Anterior cingulate cortex (tissue), 58 donors: ENCODE measurements at regions not wholly inside any gene's neighbourhood (a gene's known extent, or its start where the extent isn't known, plus 50 kb on each side); places are given as distances from the start of the nearest gene placed in this dataset.
"Not testable (repeated sequence)": the region's sequence is repeated elsewhere in the genome, so short reads cannot be mapped to it uniquely, and the experiment has no call there.

Experiments used
- DNase-seq, 58 donors: peaks; one replicate each; lab custom pipeline; 2025; lab: John Stamatoyannopoulos, UW

GRCh38 chr16:65769055-65769465 is 597.4 kb upstream of the CDH5 start:
- no peak for DNase-seq

DNA sequence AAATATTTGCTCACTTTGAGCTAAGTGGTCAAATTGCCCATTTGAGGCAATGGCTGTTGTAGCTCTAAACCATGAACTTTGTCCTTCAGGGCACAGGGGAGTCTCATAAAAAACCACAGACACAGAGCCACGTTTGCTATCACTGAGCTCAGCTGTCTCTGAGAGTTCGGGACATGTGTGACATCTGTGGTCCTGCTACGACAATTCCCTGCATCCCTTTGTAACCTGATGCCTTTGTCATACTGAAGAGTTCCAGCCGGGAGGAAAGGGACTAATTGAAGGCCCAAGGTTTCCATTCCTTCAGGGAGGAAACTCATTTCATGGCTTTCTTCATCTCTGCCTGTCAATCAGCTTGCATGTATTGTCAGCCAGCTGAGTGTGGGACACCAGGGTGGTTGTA is 599.4 kb upstream of the CDH5 start:
- DNase-seq = no peak

- no peak for DNase-seq
These were observed 602.7 kb upstream of the CDH5 start for GRCh38 chr16:65763640-65764305.

DNA sequence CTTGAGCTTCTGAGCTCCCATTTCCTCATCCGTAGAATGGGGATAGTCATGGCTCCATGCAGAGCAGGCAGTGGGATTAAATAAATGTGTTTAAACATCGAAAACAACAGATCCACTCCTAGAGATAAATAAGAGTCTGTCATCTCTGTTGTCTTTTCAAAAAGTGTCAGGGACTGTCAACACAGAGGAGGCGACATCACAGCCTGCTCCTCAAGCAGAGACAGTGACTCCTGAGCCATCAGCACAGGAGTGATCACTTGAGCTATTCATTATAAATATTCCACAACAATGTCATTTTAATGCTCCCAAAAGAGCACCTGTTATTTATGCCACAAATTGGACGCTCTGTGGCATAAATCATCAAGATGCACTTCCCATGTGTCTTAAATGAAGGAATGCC is 605.6 kb upstream of the CDH5 start:
- no peak for DNase-seq

GRCh38 chr16:65758620-65759019 is 607.9 kb upstream of the CDH5 start:
- DNase-seq = no peak

DNA sequence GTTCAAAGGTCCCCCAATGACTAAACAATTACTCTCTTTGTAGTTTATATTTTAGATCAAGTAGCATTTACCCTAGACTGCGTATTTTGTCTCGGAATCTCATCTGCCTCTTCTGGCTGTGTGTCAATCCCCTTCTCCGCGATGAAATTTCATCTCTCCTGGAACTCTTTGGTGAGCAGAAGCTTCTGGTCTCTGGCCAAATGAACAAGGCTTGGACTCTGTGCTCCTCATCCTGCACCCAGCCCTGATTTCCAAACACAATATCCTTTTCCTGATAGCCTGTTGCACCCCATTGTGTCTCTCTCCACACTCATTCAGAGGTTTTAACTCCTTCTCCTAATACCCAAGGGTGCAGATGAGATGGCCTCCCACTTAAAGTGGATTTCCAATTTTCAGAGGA is 609.4 kb upstream of the CDH5 start:
- no peak for DNase-seq

GRCh38 chr16:65756163-65756562 is 610.3 kb upstream of the CDH5 start:
- no peak for DNase-seq

DNA sequence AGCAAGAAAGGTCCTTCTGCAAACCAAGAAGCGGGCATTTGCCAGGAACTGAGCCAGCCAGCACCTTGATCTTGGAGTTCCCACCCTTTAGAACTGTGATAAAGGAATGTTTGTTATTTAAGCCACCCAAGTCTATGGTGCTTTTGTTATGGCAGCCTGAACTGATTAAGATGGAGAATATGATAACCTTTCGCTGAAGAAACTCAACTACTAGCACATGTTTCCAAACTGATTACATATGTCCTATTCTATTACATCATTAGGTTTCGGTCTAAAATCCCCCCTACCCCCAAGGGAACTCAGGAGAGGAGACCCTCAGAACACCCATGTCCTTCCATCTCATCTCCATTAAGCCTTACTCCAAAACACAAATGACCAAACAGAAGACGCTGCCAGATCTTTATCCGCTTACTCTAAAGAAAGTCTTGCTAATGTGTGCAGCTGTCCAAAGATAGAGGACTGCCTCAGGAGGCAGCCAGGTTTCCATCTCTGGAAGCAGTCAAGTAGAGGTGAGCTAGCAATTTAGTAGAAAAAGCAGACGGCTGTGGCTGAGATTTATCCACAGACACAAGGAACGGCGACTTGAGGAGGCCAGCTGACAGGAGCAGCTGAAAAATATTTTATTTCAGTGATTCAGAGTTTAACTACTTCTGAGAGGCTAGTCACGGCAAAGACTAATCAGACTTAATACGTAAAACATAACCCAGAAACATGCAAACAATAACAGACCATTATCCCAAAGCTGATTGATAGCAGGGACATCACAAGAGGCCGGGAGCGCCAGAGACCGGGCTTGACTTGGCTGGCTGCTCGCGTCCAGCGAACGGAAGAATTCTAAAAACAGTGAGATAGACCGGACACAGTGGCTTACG is 611.4 kb upstream of the CDH5 start:
- DNase-seq = no peak

GRCh38 chr16:65752522-65752844 is 614.0 kb upstream of the CDH5 start:
- DNase-seq = no peak

- no peak for DNase-seq
These were observed 614.6 kb upstream of the CDH5 start for GRCh38 chr16:65751622-65752521.

GRCh38 chr16:65749506-65749905 is 617.0 kb upstream of the CDH5 start:
- DNase-seq = no peak

GRCh38 chr16:65746941-65747340 is 619.5 kb upstream of the CDH5 start:
- no peak for DNase-seq

DNA sequence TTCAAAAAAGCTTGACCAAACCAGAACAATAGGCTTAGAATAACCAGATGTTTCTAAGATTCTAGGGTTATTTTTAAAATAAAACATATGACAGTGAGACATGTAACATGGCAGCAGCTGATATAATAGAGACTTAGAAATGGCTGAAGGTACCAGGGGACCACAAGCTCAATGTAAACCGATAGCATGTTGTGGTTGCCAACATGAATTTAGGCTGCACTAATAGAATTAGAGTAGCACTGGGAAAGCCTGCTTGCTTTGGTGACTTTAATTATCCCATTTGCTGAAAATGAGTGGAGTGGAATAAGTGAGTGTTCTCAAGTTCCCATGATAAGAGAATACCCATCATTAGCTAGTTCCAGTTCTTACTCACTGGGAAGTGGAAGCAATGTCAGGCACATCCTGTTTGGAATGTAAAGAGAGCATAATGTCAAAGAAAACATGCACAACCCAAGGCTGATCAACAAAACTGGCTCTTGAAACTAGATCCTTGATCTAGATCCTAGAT is 621.2 kb upstream of the CDH5 start:
- no peak for DNase-seq

- DNase-seq = no peak
These were observed 622.1 kb upstream of the CDH5 start for GRCh38 chr16:65744401-65744800.

DNA sequence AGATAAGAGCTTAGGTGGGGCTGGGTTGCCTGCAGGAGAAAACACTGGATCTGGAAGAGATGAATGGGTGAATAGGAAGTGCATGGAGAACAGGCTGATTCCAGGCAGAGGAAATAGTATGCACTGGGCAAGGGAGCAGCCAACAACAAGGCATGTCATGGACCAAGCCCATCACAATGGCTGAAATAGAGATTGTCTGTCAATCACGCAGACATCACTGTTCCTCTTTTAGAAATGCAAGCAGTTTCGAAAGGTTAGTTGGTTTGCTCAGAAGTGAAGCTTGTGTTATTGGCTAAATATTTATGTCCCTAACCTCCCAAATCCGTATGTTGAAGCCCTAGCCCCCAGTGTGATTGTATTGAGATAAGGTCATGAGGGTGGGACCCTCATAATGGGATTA is 621.7 kb upstream of the CDH11 start:
- DNase-seq = no peak

DNA sequence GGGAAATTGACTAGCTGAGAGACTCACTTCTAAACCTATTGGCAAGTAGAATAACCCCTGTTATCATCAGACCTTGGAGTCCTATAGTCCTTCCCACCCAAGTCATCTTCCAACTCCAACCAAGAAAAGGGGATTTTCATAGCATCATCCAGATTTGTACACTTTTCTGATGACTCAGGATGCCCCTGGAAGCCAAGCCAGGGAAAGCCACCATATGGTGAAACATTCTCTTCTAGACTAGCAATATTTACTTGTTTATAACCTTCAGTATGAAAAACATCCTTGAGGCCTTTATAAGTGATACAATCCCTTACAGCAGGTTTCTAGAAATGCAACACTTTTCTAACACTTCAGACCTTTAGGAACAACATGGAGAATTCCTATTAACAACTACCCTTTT is 618.8 kb upstream of the CDH11 start:
- no peak for DNase-seq

- no peak for DNase-seq
These were observed 617.7 kb upstream of the CDH11 start for GRCh38 chr16:65739518-65739917.

- DNase-seq = no peak
These were observed 616.0 kb upstream of the CDH11 start for GRCh38 chr16:65737831-65738230.

DNA sequence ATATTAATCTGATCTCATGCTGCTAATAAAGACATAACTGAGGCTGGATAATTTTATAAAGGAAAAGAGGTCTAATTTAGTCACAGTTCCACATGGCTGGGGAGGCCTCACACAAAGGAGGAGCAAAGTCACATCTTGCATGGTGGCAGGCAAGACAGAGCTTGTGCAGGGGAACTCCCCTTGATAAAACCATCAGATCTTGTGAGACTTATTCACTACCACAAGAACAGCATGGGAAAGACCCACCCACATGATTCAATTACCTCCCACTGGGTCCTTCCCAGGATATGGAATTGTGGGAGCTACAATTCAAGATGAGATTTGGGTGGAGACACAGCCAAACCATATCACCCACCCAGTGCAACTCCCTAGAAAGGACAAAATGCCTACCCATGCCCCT is 613.8 kb upstream of the CDH11 start:
- not testable (repeated sequence) for DNase-seq

GRCh38 chr16:65733721-65734120 is 611.9 kb upstream of the CDH11 start:
- no peak for DNase-seq

GRCh38 chr16:65731833-65732232 is 610.0 kb upstream of the CDH11 start:
- no peak for DNase-seq
